NB4 (cell line): ENCODE measurements at regions not wholly inside any gene's neighbourhood (a gene's known extent, or its start where the extent isn't known, plus 50 kb on each side); places are given as distances from the start of the nearest gene placed in this dataset.
"Not testable (repeated sequence)": the region's sequence is repeated elsewhere in the genome, so short reads cannot be mapped to it uniquely, and the experiment has no call there.

ENCODE experiments used
- MYC ChIP-seq: IDR thresholded peaks from 2 replicates; pipeline ENCODE4 v1.6.1; 2011; ENCODE audit warnings: low read depth, low read length
- TF ChIP-seq, protein P1 (sequence below): IDR thresholded peaks from one replicate; pipeline ENCODE4 v1.5.1; 2012; ENCODE audit warnings: low read depth, low read length
- TF ChIP-seq, protein P2 (sequence below): IDR thresholded peaks from 2 replicates; pipeline ENCODE4 v1.6.1; 2011; ENCODE audit warnings: low read depth, low read length

DNA sequence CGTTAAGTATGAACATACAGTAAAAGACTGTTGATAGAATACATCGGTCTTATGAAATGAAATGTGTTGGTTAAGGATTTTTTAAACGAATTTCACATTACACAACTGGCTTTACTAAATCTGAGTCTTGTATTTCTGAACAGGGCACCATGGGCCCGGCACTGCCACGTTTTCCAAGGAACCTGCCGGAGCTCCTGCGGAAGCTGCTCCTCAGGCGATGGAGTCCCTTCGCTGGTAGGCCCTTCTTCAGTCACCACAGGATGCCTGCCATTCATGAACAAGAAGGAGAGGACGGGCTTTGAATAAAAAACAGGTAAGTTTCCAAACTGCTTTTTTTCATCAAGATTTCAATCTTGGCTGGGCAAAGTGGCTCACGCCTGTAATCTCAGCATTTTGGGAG lies 114.1 kb upstream of the SIMC1 start:
- TF ChIP-seq, protein P1, sequence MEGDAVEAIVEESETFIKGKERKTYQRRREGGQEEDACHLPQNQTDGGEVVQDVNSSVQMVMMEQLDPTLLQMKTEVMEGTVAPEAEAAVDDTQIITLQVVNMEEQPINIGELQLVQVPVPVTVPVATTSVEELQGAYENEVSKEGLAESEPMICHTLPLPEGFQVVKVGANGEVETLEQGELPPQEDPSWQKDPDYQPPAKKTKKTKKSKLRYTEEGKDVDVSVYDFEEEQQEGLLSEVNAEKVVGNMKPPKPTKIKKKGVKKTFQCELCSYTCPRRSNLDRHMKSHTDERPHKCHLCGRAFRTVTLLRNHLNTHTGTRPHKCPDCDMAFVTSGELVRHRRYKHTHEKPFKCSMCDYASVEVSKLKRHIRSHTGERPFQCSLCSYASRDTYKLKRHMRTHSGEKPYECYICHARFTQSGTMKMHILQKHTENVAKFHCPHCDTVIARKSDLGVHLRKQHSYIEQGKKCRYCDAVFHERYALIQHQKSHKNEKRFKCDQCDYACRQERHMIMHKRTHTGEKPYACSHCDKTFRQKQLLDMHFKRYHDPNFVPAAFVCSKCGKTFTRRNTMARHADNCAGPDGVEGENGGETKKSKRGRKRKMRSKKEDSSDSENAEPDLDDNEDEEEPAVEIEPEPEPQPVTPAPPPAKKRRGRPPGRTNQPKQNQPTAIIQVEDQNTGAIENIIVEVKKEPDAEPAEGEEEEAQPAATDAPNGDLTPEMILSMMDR, result not testable (repeated sequence)
- TF ChIP-seq, protein P2, sequence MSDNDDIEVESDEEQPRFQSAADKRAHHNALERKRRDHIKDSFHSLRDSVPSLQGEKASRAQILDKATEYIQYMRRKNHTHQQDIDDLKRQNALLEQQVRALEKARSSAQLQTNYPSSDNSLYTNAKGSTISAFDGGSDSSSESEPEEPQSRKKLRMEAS, result not testable (repeated sequence)
- not testable (repeated sequence) for TF ChIP-seq MYC
